ENCODE measurements at regions not wholly inside any gene's neighbourhood (a gene's known extent, or its start where the extent isn't known, plus 50 kb on each side); places are given as distances from the start of the nearest gene placed in this dataset.
"Not testable (repeated sequence)": the region's sequence is repeated elsewhere in the genome, so short reads cannot be mapped to it uniquely, and the experiment has no call there.

- DNase-seq: no peak
Measured at GRCh38 chr1:166395729-166396128, 228.9 kb upstream of the FAM78B start.

- not testable (repeated sequence) for DNase-seq
Measured at GRCh38 chr1:166409253-166410082, 242.7 kb upstream of the FAM78B start.

GRCh38 chr1:166410083-166410385 is 243.2 kb upstream of the FAM78B start:
- no peak for DNase-seq

GRCh38 chr1:166416831-166417230 is 250.0 kb upstream of the FAM78B start:
- DNase-seq: not testable (repeated sequence)

GRCh38 chr1:166418344-166418933 is 251.6 kb upstream of the FAM78B start:
- DNase-seq: no peak

- DNase-seq: not testable (repeated sequence)
Measured at GRCh38 chr1:166422586-166422985, 255.8 kb upstream of the FAM78B start.

GRCh38 chr1:166432655-166433054 is 265.9 kb upstream of the FAM78B start:
- no peak for DNase-seq

GRCh38 chr1:166433404-166434304 is 266.9 kb upstream of the FAM78B start:
- DNase-seq: not testable (repeated sequence)

GRCh38 chr1:166457700-166458099 is 290.9 kb upstream of the FAM78B start:
- DNase-seq: no peak

GRCh38 chr1:166464333-166464732 is 297.5 kb upstream of the FAM78B start:
- no peak for DNase-seq

GRCh38 chr1:166470014-166470413 is 303.2 kb upstream of the FAM78B start:
- no peak for DNase-seq

- no peak for DNase-seq
Measured at GRCh38 chr1:166470441-166470840, 303.6 kb upstream of the FAM78B start.

- DNase-seq: no peak
Measured at GRCh38 chr1:166471359-166471758, 304.6 kb upstream of the FAM78B start.

- peak; percentile 17 for DNase-seq
Measured at GRCh38 chr1:166479052-166479631, 312.3 kb upstream of the FAM78B start.

GRCh38 chr1:166484471-166484870 is 317.7 kb upstream of the FAM78B start:
- DNase-seq: no peak

- no peak for DNase-seq
Measured at GRCh38 chr1:166484871-166485270, 318.1 kb upstream of the FAM78B start.

GRCh38 chr1:166485620-166486019 is 318.8 kb upstream of the FAM78B start:
- no peak for DNase-seq

- no peak for DNase-seq
Measured at GRCh38 chr1:166488327-166488726, 321.5 kb upstream of the FAM78B start.

- DNase-seq: no peak
Measured at GRCh38 chr1:166489356-166489669, 322.5 kb upstream of the FAM78B start.

GRCh38 chr1:166489670-166490436 is 323.1 kb upstream of the FAM78B start:
- DNase-seq: peak; percentile 14

- DNase-seq: no peak
Measured at GRCh38 chr1:166490437-166490991, 323.7 kb upstream of the FAM78B start.

GRCh38 chr1:166493765-166494164 is 327.0 kb upstream of the FAM78B start:
- not testable (repeated sequence) for DNase-seq
